Left kidney (tissue), 1 donor: ENCODE measurements at regions not wholly inside any gene's neighbourhood (a gene's known extent, or its start where the extent isn't known, plus 50 kb on each side); places are given as distances from the start of the nearest gene placed in this dataset.
A peak's percentile ranks its signal among the peaks of the same experiment; 100 is the strongest.

ENCODE experiments used
- DNase-seq: peaks from one replicate; pipeline ENCODE4 v3.0.0-alpha.2; 2013

GRCh38 chr4:155514628-155515027 is 137.9 kb upstream of the MAP9 start:
- DNase-seq, result no peak

GRCh38 chr4:155512817-155513216 is 136.1 kb upstream of the MAP9 start:
- DNase-seq, result peak; percentile 43

- no peak for DNase-seq
Measured at GRCh38 chr4:155512046-155512445, 135.3 kb upstream of the MAP9 start.

- DNase-seq, result no peak
Measured at GRCh38 chr4:155510771-155511170, 134.0 kb upstream of the MAP9 start.

GRCh38 chr4:155509555-155509954 is 132.8 kb upstream of the MAP9 start:
- DNase-seq, result no peak

- no peak for DNase-seq
Measured at GRCh38 chr4:155506745-155507144, 130.0 kb upstream of the MAP9 start.

- no peak for DNase-seq
Measured at GRCh38 chr4:155505321-155505720, 128.6 kb upstream of the MAP9 start.

- DNase-seq, result no peak
Measured at GRCh38 chr4:155497306-155497705, 120.5 kb upstream of the MAP9 start.

- no peak for DNase-seq
Measured at GRCh38 chr4:155496294-155496626, 119.5 kb upstream of the MAP9 start.

- no peak for DNase-seq
Measured at GRCh38 chr4:155495572-155496293, 119.0 kb upstream of the MAP9 start.

GRCh38 chr4:155494037-155494718 is 117.4 kb upstream of the MAP9 start:
- DNase-seq, result no peak

- DNase-seq, result no peak
Measured at GRCh38 chr4:155491336-155492120, 114.8 kb upstream of the MAP9 start.

- no peak for DNase-seq
Measured at GRCh38 chr4:155489271-155489670, 112.5 kb upstream of the MAP9 start.

- DNase-seq, result no peak
Measured at GRCh38 chr4:155488691-155489090, 111.9 kb upstream of the MAP9 start.

- no peak for DNase-seq
Measured at GRCh38 chr4:155487210-155487609, 110.4 kb upstream of the MAP9 start.

GRCh38 chr4:155481150-155481549 is 104.4 kb upstream of the MAP9 start:
- DNase-seq, result no peak

- DNase-seq, result no peak
Measured at GRCh38 chr4:155479835-155480234, 103.1 kb upstream of the MAP9 start.

GRCh38 chr4:155478336-155478835 is 101.6 kb upstream of the MAP9 start:
- no peak for DNase-seq

GRCh38 chr4:155474758-155475157 is 98.0 kb upstream of the MAP9 start:
- DNase-seq, result no peak

GRCh38 chr4:155473420-155474095 is 96.8 kb upstream of the MAP9 start:
- DNase-seq, result no peak

GRCh38 chr4:155468282-155468681 is 91.5 kb upstream of the MAP9 start:
- no peak for DNase-seq

GRCh38 chr4:155450676-155451075 is 73.9 kb upstream of the MAP9 start:
- no peak for DNase-seq
